Sciatic nerve (tissue), 2 donors: ENCODE measurements at regions not wholly inside any gene's neighbourhood (a gene's known extent, or its start where the extent isn't known, plus 50 kb on each side); places are given as distances from the start of the nearest gene placed in this dataset.

Source experiments
- ATAC-seq: fragments of 200-7000 bp; cut with Tn5 transposase; one replicate; pipeline ENCODE4 v1.9.1; 2020; ENCODE audit warnings: mild to moderate bottlenecking, moderate library complexity
- DNase-seq: peaks from one replicate; pipeline ENCODE4 v3.0.0-alpha.2; 2020; ENCODE audit warnings: low spot score
- intact Hi-C: fragments of 100-400 bp; cut with DNase I; formaldehyde crosslinking; loops from one replicate; pipeline ENCODE4 v1.14.2; 2022
- donor health status: DM: no; HTN: no; CAD: no.
- donor health status: DM: no; HTN: no; CAD: no.

- ATAC-seq = no peak
- intact Hi-C loops = no loop called here
- DNase-seq = no peak
Observed at GRCh38 chrX:87236830-87237440, 280.7 kb upstream of the KLHL4 start.

- DNase-seq (no peak), ATAC-seq (no peak)
- intact Hi-C loops = no loop called here
Observed at GRCh38 chrX:87265518-87265917, 252.1 kb upstream of the KLHL4 start.

- ATAC-seq = no peak
- no peak for DNase-seq
- intact Hi-C loops = no loop called here
Observed at GRCh38 chrX:87272491-87272890, 245.1 kb upstream of the KLHL4 start.

DNA sequence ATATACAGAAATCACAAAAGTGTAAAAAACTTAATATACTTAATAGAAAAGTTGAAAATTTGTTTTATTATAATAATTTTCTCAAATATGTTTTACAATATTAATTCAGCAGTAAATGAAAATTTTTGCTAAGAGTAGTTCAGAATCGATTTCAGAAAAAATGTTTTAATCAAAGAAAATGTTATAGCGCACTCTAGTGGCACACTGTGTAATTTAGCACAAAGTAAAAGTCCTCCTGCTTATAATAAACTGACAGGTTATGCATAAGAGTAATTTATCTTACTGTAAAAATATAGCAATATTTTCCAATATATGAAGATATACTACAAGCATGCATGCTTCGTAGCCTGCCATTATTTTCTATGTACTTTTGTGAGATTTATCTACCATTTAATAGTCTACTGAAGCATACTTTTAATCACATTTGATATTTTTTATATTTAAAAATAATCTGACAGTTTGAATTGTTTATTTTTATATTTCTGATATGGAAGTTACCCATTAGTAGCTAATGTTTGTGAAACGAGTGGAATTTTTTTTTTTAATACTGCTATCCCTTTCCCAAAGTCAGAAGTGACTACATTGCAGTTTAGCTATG lies 217.9 kb upstream of the KLHL4 start:
- intact Hi-C loops = no loop called here
- DNase-seq (no peak), ATAC-seq (no peak)

DNA sequence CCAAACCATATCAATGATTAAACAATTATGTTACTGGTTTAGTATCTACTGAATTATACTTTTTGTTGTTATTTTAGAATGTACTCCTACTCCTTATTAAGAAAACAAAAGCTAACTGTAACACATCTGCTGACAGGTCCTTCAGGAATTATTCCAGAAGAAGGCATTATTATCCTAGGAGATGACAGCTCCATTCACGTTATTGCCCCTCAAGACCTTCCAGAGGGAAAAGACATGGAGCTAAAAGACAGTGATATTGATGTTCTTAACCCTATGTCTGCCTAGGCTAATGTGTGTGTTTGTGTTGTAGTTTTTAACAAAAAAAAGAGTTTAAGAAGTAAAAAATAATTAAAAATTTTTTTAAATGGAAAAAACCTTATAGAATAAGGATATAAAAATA lies 206.8 kb upstream of the KLHL4 start:
- ATAC-seq (no peak), DNase-seq (no peak)
- intact Hi-C loops = no loop called here

DNA sequence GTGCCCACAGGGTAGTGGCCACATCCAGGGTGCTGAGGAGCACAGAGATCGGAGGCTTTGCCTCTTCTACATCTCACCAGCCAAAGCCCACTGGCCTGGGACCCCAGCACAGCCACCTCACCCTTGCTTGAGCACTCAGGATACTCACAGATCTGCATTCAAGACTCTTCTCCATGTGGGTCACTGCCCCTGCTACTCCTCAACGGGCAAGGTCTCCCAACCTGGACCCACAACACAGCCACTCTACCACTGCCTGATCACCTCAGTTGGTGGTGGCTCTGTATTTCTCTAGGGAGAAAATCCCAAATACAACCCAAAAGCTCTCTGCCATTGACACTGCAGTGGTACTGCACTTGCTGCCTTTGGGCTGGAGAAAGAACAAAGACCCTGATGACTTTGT lies 190.3 kb upstream of the KLHL4 start:
- ATAC-seq = no peak
- intact Hi-C loops = no loop called here
- no peak for DNase-seq

- ATAC-seq = no peak
- intact Hi-C loops = no loop called here
- DNase-seq = no peak
Observed at GRCh38 chrX:87337267-87337666, 180.3 kb upstream of the KLHL4 start.

DNA sequence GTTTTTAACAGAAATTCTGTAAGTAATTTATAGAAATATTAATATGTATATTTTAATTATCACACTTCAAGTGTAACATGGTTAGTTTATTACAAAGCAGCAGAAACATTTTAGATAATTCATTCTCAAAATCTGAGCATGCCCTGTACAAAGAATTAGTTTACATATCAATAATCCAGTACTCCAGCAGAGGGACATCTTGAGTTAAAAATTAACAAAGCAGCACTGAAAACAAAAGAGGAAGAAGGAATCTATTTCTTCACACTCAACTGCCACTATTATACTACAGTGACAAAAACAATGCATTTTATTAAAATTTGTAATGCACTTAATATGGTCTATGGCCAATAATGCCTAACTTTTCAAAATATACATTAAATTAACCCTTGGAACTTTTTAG lies 179.1 kb upstream of the KLHL4 start:
- DNase-seq (no peak), ATAC-seq (no peak)
- intact Hi-C loops = no loop called here

GRCh38 chrX:87370865-87371264 lies 146.7 kb upstream of the KLHL4 start:
- intact Hi-C loops = no loop called here

DNA sequence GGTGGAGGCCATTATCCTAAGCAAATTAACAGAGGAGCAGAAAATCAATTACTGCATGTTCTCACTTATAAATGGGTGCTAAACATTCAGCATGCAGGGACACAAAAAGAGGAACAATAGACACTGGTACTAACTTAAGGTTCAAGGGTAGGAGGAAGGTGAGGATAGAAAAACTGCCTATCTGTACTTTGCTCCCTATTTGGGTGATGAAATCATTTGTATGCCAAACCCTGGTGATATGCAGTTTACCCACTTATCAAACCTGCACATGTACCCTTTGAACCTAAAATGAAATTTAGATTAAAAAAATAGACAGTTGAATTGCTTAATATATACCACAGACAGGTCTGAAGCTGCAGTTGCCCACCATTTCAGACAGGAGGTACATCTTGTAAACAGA lies 143.3 kb upstream of the KLHL4 start:
- DNase-seq (no peak), ATAC-seq (no peak)
- intact Hi-C loops = no loop called here

More at GRCh38 chrX:87370865-87371264, 146.7 kb upstream of the KLHL4 start:
- DNase-seq (no peak), ATAC-seq (no peak)

DNA sequence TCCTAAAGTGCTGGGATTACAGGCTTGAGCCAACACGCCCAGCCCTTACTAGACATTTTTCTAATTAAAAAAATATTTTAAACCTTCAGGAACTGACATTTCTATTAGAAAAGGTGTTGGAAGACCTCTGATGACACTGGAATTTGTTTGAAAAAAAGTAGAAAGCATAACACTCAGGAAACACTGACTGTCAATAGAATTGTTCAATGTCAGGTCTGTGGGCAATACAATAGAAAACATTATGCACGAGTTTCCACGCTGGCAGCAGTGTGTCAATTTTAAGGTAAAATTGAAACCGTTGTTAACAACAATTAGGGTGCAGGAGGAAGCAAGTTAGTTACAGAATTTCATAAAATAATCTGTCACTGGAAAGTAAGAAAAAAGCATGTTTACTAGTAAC lies 140.7 kb upstream of the KLHL4 start:
- DNase-seq (no peak), ATAC-seq (no peak)
- intact Hi-C loops = no loop called here

- DNase-seq = no peak
- intact Hi-C loops = no loop called here
- ATAC-seq = no peak
Observed at GRCh38 chrX:87388381-87388780, 129.2 kb upstream of the KLHL4 start.

- intact Hi-C loops = no loop called here
- DNase-seq (no peak), ATAC-seq (no peak)
Observed at GRCh38 chrX:87391742-87392141, 125.9 kb upstream of the KLHL4 start.

- DNase-seq (no peak), ATAC-seq (no peak)
- intact Hi-C loops = no loop called here
Observed at GRCh38 chrX:87392369-87392768, 125.2 kb upstream of the KLHL4 start.

- DNase-seq (no peak), ATAC-seq (no peak)
- intact Hi-C loops = no loop called here
Observed at GRCh38 chrX:87397103-87397886, 120.3 kb upstream of the KLHL4 start.

- DNase-seq = no peak
- ATAC-seq = no peak
- intact Hi-C loops = no loop called here
Observed at GRCh38 chrX:87402256-87402655, 115.3 kb upstream of the KLHL4 start.

GRCh38 chrX:87403551-87403950 lies 114.1 kb upstream of the KLHL4 start:
- DNase-seq (no peak), ATAC-seq (no peak)
- intact Hi-C loops = no loop called here

DNA sequence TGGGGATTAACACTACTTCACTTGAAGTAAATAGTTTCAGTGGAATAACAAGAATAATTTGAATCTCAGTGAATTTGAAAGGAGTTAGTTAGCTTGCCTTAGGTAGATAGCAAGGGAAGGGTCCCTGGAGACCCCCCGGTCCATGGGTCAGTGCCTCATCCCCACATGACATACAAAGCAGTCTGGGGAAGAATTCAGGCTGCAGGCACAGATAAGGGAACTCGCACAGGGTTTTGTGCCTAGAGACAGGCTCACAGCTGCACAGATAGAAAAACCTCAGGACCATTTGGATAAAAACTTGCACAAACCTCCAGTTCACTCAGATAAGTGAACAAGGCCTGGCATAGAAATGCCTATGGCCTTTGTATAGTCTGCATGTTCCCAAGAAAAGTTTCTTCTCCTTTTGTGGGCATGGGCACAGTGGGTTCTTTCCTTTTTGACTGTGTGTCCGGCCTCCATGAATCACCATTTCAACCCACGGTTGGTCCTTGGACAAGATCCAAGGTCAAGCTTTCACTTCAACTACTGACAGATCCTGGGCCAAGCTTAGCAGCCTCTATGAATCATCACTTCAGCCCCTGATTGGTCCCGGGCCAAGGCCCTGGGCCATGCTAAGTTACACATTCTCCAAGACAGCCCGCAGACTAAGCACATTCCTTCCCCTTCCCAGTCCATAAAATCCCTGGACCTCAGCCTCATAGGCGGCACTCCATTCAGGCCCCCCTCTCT lies 108.3 kb upstream of the KLHL4 start:
- intact Hi-C loops = no loop called here
- ATAC-seq = peak; percentile 63
- DNase-seq = no peak

DNA sequence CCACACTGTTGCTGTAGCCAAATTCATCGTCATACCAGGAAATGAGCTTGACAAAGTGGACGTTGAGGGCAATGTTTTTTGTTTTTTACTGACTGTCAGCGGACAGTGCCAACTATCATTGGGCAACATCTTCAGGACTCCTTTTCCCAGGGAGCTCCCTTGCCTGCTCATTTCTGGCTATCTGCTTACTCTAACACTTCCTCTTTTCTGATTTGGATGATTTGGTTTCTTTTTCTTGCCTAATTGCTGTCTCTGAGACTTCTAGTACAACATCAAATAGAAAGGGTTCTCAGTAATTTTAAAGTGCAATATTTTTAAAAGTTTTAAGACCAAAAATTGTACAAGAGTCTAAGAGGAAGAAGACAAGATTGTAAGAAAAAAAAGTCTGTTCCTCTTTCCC lies 92.0 kb upstream of the KLHL4 start:
- intact Hi-C loops = no loop called here
- DNase-seq (no peak), ATAC-seq (no peak)

DNA sequence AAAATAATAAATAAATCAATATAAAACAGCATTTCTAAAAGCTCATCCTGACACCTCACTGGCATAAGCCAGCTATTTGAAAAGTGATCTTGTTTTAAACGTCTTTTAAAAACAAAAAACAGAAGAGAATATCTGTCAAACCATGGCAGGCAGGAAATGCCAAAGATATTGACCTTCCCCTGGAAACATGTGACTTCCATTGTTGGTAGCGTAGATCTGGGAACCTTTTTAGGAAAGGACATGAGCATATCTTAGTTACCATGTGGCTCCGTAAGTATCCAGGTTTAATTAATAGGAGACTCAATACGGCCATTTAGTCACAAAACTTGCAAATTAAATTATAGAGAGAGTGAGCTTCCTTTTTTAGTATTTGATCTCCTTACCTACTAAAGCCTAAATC lies 83.0 kb upstream of the KLHL4 start:
- no peak for ATAC-seq
- intact Hi-C loops = no loop called here
- DNase-seq = no peak
